GM12878 (cell line): ENCODE measurements at regions not wholly inside any gene's neighbourhood (a gene's known extent, or its start where the extent isn't known, plus 50 kb on each side); places are given as distances from the start of the nearest gene placed in this dataset.

Experiments
- ATAC-seq: fragments of 200-7000 bp; cut with Tn5 transposase; 3 replicates; pipeline ENCODE4 v1.9.1; 2020; ENCODE audit warnings: mild to moderate bottlenecking, moderate library complexity
- BruUV-seq: library from RNA; stranded (reverse); fragments of 400-500 nt; replicated peaks from 2 replicates; lab custom pipeline; 2021; lab: Mats Ljungman, UMichigan
- CTCF ChIA-PET: fragments of 300-600 bp; sonication (Branson Sonifier 250); formaldehyde crosslinking; extraction: SDS; loops from one replicate; lab custom pipeline; 2021; ENCODE audit warnings: inconsistent platforms; lab: Yijun Ruan, JAX
- POLR2A ChIA-PET: fragments of 350-600 bp; formaldehyde crosslinking; extraction: SDS; loops from one replicate; lab custom pipeline; 2021; ENCODE audit warnings: inconsistent platforms; lab: Charles Lee
- RAD21 ChIA-PET: fragments of 300-600 bp; sonication (Branson Sonifier 250); formaldehyde crosslinking; loops from one replicate; lab custom pipeline; 2023; ENCODE audit warnings: antibody characterized with exemption; ENCODE audit not compliant: unreplicated experiment; lab: Charles Lee
- SMC1A ChIA-PET: fragments of 300-600 bp; sonication (Branson Sonifier 250); formaldehyde crosslinking; loops from one replicate; lab custom pipeline; 2023; ENCODE audit not compliant: unreplicated experiment, uncharacterized antibody; lab: Charles Lee
- DNase-seq: peaks from one replicate; pipeline ENCODE4 v3.0.0-alpha.2; 2011; ENCODE audit warnings: low read depth, low spot score
- FAIRE-seq: peaks from 3 replicates; lab custom pipeline; 2011; peaks lifted over from hg19 to GRCh38; lab: Jason Lieb, UNC
- H2AFZ ChIP-seq: 2 replicates; pipeline ENCODE4 v1.6.0; 2011; ENCODE audit warnings: low read depth, low read length, control low read depth; ENCODE audit not compliant: control insufficient read depth
- H3K27ac ChIP-seq: 2 replicates; pipeline ENCODE4 v1.5.1; 2011; ENCODE audit warnings: control low read depth; ENCODE audit not compliant: control insufficient read depth, insufficient read depth
- H3K27me3 ChIP-seq, 2 experiments: replicated peaks in 1 of 2; 2 replicates each; pipeline versions ENCODE4 v1.6.0 to v1.6.1; 2011; ENCODE audit warnings: low read length in 1 of 2; ENCODE audit not compliant: control insufficient read depth in 2 of 2, insufficient read depth in 2 of 2
- H3K36me3 ChIP-seq, 2 experiments: 2 replicates each; pipeline ENCODE4 v1.5.1; 2011; ENCODE audit warnings: low read length in 1 of 2; ENCODE audit not compliant: control insufficient read depth in 2 of 2, insufficient read depth in 2 of 2
- H3K4me1 ChIP-seq: 2 replicates; pipeline ENCODE4 v1.6.1; 2011; ENCODE audit warnings: mild to moderate bottlenecking, low read length, moderate library complexity, mixed read lengths; ENCODE audit not compliant: control insufficient read depth, insufficient read depth
- H3K4me2 ChIP-seq: 2 replicates; pipeline ENCODE4 v1.6.0; 2011; ENCODE audit warnings: control low read depth; ENCODE audit not compliant: control insufficient read depth, insufficient read depth
- H3K4me3 ChIP-seq: fragments of 200-600 bp; sonication (generic); 2 replicates; pipeline ENCODE4 v1.5.1; 2016
- H3K79me2 ChIP-seq: 2 replicates; pipeline ENCODE4 v1.6.0; 2011; ENCODE audit warnings: low read length; ENCODE audit not compliant: control insufficient read depth, insufficient read depth
- H3K9ac ChIP-seq: 2 replicates; pipeline ENCODE4 v1.8.0; 2011; ENCODE audit warnings: low read length, control low read depth, mixed read lengths; ENCODE audit not compliant: control insufficient read depth, insufficient read depth
- H3K9me3 ChIP-seq: replicated peaks from 3 replicates; pipeline ENCODE4 v1.5.1; 2011; ENCODE audit warnings: mild to moderate bottlenecking, low read length; ENCODE audit not compliant: control insufficient read depth, insufficient read depth
- H4K20me1 ChIP-seq: 2 replicates; pipeline ENCODE4 v1.6.0; 2011; ENCODE audit not compliant: control insufficient read depth, insufficient read depth
- BMI1 ChIP-seq: fragments of 450-650 bp; IDR thresholded peaks from 2 replicates; pipeline ENCODE4 v1.6.1; 2016; ENCODE audit warnings: mild to moderate bottlenecking, moderate library complexity, borderline replicate concordance
- CHD1 ChIP-seq: IDR thresholded peaks from 2 replicates; pipeline ENCODE4 v1.6.1; 2012; ENCODE audit warnings: low read depth, low read length, improper control_type of control experiment
- CHD2 ChIP-seq: IDR thresholded peaks from 2 replicates; pipeline ENCODE4 v1.6.1; 2011; ENCODE audit warnings: low read depth, low read length, improper control_type of control experiment, borderline replicate concordance
- ESRRA ChIP-seq: IDR thresholded peaks from 2 replicates; pipeline ENCODE4 v1.6.1; 2012; ENCODE audit warnings: mild to moderate bottlenecking, low read length, improper control_type of control experiment
- HDAC6 ChIP-seq: fragments of 200-600 bp; sonication (generic); IDR thresholded peaks from one replicate; pipeline ENCODE4 v1.8.0; 2017; ENCODE audit warnings: antibody characterized with exemption; ENCODE audit not compliant: unreplicated experiment
- HDGF ChIP-seq: fragments of 450-650 bp; IDR thresholded peaks from 2 replicates; pipeline ENCODE4 v1.6.1; 2016; ENCODE audit warnings: antibody characterized with exemption
- NFXL1 ChIP-seq: fragments of 450-650 bp; IDR thresholded peaks from 2 replicates; pipeline ENCODE4 v1.6.1; 2017; ENCODE audit warnings: antibody characterized with exemption, mild to moderate bottlenecking, borderline replicate concordance
- ZSCAN29 ChIP-seq: fragments of 450-650 bp; IDR thresholded peaks from 2 replicates; pipeline ENCODE4 v1.6.1; 2017; ENCODE audit warnings: mild to moderate bottlenecking, moderate library complexity
- WGBS: methylation state at CpG from one replicate; pipeline ENCODE4 v1.1.6; 2016; ENCODE audit warnings: low lambda C conversion rate; ENCODE audit not compliant: insufficient replicate concordance, insufficient coverage; ENCODE audit errors: missing lambda C conversion rate; 5-methylcytosine and 5-hydroxymethylcytosine counted together
- in situ Hi-C: fragments of 300-500 bp; cut with MboI; formaldehyde crosslinking; loops from 9 replicates; pipeline ENCODE4 v1.14.3; 2018; ENCODE audit warnings: mixed read lengths
- intact Hi-C: fragments of 100-400 bp; cut with micrococcal nuclease; formaldehyde crosslinking; loops from one replicate; pipeline ENCODE4 v1.14.2; 2022; ENCODE audit not compliant: unreplicated experiment
- TF ChIP-seq, protein P1 (sequence below): IDR thresholded peaks from 2 replicates; pipeline ENCODE4 v1.6.1; 2012; ENCODE audit warnings: low read depth, low read length, improper control_type of control experiment
- TF ChIP-seq, protein P2 (sequence below): fragments of 450-650 bp; IDR thresholded peaks from 2 replicates; pipeline ENCODE4 v1.6.1; 2017; ENCODE audit warnings: mild to moderate bottlenecking, moderate library complexity
- TF ChIP-seq, protein P3 (sequence below): fragments of 450-650 bp; IDR thresholded peaks from 2 replicates; pipeline ENCODE4 v1.6.1; 2017; ENCODE audit warnings: mild to moderate bottlenecking, moderate library complexity
- TF ChIP-seq, protein P4 (sequence below): fragments of 450-650 bp; IDR thresholded peaks from 2 replicates; pipeline ENCODE4 v1.6.1; 2016; ENCODE audit warnings: mild to moderate bottlenecking

DNA sequence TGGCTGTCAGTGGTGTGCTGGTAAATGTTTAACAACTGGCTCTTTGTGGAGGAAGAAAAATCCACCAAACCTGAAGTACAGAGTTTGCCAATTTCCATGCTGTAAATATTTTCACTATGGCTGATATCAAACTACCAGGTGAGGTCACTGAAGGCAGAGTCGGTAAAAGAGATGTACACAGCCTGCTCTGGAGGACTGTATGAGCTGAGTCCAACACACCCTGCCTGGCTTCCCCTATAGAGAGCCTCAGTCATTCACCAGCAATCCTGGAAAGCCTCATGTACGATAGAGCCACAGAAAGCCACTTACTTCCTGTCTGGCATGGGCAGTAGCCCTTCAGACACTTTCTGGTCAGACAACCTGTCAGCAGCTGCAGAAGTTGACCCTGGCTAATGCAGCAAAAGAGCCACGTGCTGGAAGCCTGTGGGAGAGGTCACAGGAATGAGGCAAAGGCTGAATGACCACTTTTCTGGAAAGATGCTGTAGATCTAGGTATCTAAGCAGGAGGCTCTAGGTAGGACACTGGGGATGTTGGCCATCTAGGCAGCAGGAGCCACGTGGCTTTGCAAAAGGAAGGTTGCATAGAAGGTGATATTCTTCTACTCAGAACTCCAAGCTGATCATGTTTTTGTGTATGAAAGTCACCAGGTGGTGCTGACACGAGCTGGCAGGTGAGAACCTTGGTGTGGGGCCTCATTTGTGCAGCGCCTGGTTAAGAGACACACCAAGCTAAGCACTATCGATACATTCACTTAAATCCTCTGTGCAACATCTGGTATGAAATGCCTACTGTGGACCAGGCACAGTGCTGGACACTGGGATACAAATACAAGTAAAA, 553.9 kb downstream of the VRK1 start:
- Histone ChIP-seq H3K27me3 (no peaks in the 10 kb centered on the region), H3K4me1 (no peaks in the 10 kb centered on the region), H2AFZ (no peak overlapping the region), H3K4me3 (no peak overlapping the region), H3K9ac (no peak overlapping the region), H3K79me2 (no peaks in the 10 kb centered on the region), H3K36me3 (no peaks in the 10 kb centered on the region), H3K4me2 (no peak overlapping the region), H3K27ac (no peak overlapping the region), H3K9me3 (no peaks in the 10 kb centered on the region; the same call in 2 of the 3 replicates), H4K20me1 (no peaks in the 10 kb centered on the region)
- ChIA-PET CTCF (interaction anchor here (0.9 to 1.5 kb wide), 2 partner anchors 14 to 33 kb away, joined by 4 read pairs; no protein-coding TSS in a partner anchor), SMC1A (interaction anchor here (0.6 to 2.2 kb wide), 14 partner anchors 8 to 60 kb away, joined by 3 to 12 read pairs (median 4); no protein-coding TSS in a partner anchor), POLR2A (interaction anchor here (1.1 kb wide), 1 partner anchor 25 kb away, joined by 4 read pairs; no protein-coding TSS in a partner anchor), RAD21 (interaction anchor here (0.9 to 1.5 kb wide), 7 partner anchors 14 to 101 kb away, joined by 3 to 7 read pairs (median 3); no protein-coding TSS in a partner anchor)
- DNase-seq (no peak), ATAC-seq (peak; percentile 55), FAIRE-seq (no peak)
- intact Hi-C loops (no loop called here), in situ Hi-C loops (no loop called here)
- WGBS: 17% methylated on average over 7 of the region's 7 CpGs
- BruUV-seq: no TSS peak
- TF ChIP-seq ZSCAN29: no peak
- no peak for TF ChIP-seq ESRRA
- TF ChIP-seq, protein P1, sequence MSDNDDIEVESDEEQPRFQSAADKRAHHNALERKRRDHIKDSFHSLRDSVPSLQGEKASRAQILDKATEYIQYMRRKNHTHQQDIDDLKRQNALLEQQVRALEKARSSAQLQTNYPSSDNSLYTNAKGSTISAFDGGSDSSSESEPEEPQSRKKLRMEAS: 0 out of 2 replicates have a peak, but pooled peaks have one; percentile 23
- TF ChIP-seq NFXL1: no peak
- no peak for TF ChIP-seq CHD1
- TF ChIP-seq, protein P2, sequence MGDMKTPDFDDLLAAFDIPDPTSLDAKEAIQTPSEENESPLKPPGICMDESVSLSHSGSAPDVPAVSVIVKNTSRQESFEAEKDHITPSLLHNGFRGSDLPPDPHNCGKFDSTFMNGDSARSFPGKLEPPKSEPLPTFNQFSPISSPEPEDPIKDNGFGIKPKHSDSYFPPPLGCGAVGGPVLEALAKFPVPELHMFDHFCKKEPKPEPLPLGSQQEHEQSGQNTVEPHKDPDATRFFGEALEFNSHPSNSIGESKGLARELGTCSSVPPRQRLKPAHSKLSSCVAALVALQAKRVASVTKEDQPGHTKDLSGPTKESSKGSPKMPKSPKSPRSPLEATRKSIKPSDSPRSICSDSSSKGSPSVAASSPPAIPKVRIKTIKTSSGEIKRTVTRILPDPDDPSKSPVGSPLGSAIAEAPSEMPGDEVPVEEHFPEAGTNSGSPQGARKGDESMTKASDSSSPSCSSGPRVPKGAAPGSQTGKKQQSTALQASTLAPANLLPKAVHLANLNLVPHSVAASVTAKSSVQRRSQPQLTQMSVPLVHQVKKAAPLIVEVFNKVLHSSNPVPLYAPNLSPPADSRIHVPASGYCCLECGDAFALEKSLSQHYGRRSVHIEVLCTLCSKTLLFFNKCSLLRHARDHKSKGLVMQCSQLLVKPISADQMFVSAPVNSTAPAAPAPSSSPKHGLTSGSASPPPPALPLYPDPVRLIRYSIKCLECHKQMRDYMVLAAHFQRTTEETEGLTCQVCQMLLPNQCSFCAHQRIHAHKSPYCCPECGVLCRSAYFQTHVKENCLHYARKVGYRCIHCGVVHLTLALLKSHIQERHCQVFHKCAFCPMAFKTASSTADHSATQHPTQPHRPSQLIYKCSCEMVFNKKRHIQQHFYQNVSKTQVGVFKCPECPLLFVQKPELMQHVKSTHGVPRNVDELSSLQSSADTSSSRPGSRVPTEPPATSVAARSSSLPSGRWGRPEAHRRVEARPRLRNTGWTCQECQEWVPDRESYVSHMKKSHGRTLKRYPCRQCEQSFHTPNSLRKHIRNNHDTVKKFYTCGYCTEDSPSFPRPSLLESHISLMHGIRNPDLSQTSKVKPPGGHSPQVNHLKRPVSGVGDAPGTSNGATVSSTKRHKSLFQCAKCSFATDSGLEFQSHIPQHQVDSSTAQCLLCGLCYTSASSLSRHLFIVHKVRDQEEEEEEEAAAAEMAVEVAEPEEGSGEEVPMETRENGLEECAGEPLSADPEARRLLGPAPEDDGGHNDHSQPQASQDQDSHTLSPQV: no peak
- TF ChIP-seq BMI1: no peak
- no peak for TF ChIP-seq HDAC6
- TF ChIP-seq, protein P3, sequence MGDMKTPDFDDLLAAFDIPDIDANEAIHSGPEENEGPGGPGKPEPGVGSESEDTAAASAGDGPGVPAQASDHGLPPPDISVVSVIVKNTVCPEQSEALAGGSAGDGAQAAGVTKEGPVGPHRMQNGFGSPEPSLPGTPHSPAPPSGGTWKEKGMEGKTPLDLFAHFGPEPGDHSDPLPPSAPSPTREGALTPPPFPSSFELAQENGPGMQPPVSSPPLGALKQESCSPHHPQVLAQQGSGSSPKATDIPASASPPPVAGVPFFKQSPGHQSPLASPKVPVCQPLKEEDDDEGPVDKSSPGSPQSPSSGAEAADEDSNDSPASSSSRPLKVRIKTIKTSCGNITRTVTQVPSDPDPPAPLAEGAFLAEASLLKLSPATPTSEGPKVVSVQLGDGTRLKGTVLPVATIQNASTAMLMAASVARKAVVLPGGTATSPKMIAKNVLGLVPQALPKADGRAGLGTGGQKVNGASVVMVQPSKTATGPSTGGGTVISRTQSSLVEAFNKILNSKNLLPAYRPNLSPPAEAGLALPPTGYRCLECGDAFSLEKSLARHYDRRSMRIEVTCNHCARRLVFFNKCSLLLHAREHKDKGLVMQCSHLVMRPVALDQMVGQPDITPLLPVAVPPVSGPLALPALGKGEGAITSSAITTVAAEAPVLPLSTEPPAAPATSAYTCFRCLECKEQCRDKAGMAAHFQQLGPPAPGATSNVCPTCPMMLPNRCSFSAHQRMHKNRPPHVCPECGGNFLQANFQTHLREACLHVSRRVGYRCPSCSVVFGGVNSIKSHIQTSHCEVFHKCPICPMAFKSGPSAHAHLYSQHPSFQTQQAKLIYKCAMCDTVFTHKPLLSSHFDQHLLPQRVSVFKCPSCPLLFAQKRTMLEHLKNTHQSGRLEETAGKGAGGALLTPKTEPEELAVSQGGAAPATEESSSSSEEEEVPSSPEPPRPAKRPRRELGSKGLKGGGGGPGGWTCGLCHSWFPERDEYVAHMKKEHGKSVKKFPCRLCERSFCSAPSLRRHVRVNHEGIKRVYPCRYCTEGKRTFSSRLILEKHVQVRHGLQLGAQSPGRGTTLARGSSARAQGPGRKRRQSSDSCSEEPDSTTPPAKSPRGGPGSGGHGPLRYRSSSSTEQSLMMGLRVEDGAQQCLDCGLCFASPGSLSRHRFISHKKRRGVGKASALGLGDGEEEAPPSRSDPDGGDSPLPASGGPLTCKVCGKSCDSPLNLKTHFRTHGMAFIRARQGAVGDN: peak; percentile 75
- no peak for TF ChIP-seq HDGF
- TF ChIP-seq, protein P4, sequence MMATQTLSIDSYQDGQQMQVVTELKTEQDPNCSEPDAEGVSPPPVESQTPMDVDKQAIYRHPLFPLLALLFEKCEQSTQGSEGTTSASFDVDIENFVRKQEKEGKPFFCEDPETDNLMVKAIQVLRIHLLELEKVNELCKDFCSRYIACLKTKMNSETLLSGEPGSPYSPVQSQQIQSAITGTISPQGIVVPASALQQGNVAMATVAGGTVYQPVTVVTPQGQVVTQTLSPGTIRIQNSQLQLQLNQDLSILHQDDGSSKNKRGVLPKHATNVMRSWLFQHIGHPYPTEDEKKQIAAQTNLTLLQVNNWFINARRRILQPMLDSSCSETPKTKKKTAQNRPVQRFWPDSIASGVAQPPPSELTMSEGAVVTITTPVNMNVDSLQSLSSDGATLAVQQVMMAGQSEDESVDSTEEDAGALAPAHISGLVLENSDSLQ: no peak
- no peak for TF ChIP-seq CHD2
